GM10248 (cell line): ENCODE measurements at regions not wholly inside any gene's neighbourhood (a gene's known extent, or its start where the extent isn't known, plus 50 kb on each side); places are given as distances from the start of the nearest gene placed in this dataset.

Experiments
- CTCF ChIA-PET: fragments of 300-600 bp; sonication (Branson Sonifier 250); formaldehyde crosslinking; extraction: SDS; loops from one replicate; lab custom pipeline; 2021; ENCODE audit warnings: antibody characterized with exemption; lab: Yijun Ruan, JAX
- POLR2A ChIA-PET: fragments of 350-650 bp; sonication (Branson Sonifier 250); formaldehyde crosslinking; extraction: SDS; loops from one replicate; lab custom pipeline; 2020; ENCODE audit warnings: antibody characterized with exemption; lab: Yijun Ruan, JAX
- DNase-seq: peaks from one replicate; pipeline ENCODE4 v3.0.0; 2012; ENCODE audit errors: extremely low spot score
- CTCF ChIP-seq: IDR thresholded peaks from 2 replicates; pipeline ENCODE4 v1.5.1; 2012; ENCODE audit warnings: mild to moderate bottlenecking, low read depth; ENCODE audit errors: extremely low read depth, missing control alignments, control extremely low read depth

DNA sequence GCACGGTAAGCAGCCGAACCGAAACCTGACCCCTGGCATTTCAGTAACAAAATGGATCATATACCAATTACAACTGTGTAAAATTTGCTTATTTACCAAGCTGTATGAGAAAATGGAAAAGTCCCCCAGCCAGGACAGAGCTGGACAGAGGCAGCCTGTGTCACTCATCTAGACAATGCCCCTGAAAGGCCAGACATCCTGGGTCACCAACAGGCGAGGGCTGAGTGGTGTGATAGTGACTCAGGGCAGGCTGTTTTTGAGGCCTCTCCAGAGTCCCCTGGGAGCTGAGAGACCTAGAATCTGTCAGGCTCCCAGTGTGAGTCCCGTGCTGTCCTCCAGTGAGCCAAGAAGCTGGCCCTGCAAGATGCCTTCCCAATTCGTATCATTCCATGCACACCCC lies 680.4 kb downstream of the TBC1D22A start:
- no peak for TF ChIP-seq CTCF
- CTCF ChIA-PET = no interaction called here
- DNase-seq = no peak
- POLR2A ChIA-PET = no interaction called here

DNA sequence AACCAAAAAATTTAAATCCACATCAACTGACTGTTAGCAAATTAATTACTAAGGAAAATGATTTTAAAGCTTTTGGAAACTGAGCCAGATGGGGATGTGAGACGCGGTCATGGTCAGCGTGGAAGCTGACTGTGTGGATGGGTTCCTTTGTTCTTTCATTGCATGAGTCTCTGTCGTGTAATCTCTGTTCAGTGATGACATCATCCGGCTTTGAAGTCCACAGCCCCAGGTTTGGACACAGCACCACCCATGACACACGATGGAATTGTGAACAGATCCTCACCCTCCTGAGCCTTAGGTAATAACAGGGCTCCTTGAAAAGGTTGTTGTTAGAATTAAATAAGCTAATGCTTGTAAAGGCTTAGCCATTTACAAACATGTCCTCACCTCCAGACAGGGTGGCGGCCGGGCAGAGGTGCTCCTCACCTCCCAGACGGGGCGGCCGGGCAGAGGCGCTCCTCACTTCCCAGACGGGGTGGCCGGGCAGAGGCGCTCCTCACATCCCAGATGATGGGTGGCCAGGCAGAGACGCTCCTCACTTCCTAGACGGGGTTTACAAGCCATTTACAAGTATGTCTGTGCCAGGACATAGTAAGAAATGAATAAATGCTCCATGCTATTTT lies 677.3 kb downstream of the TBC1D22A start:
- DNase-seq = no peak
- POLR2A ChIA-PET = no interaction called here

GRCh38 chr22:47437636-47438035 lies 675.2 kb downstream of the TBC1D22A start:
- ChIA-PET CTCF (no interaction called here), POLR2A (no interaction called here)
- no peak for TF ChIP-seq CTCF
- DNase-seq = no peak

More for the DNA sequence above, 677.3 kb downstream of the TBC1D22A start:
- no peak for TF ChIP-seq CTCF
- CTCF ChIA-PET = no interaction called here

GRCh38 chr22:47437110-47437509 lies 674.7 kb downstream of the TBC1D22A start:
- TF ChIP-seq CTCF = no peak
- CTCF ChIA-PET = no interaction called here
- POLR2A ChIA-PET = no interaction called here
- no peak for DNase-seq

DNA sequence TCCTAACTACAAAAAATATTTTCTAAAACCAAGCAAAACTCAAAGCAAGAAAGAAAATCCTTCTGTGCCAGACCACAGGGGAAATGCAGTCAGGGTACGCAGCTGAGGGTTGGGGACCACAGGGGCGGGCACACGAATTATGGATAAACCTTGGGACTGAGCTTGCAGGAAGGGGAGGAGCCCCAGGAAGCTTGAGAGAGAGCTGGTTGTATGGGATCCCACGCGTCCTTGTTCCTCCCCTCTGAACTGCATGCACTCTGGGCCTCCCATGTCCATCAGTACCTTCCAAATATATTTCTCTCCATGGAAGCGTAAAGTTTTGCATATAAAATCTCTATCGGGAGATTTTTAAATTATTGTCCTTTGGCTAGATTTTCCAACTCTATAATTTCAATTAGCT lies 673.4 kb downstream of the TBC1D22A start:
- ChIA-PET POLR2A (no interaction called here), CTCF (no interaction called here)
- TF ChIP-seq CTCF = no peak

GRCh38 chr22:47435204-47435487 lies 672.7 kb downstream of the TBC1D22A start:
- TF ChIP-seq CTCF = no peak
- CTCF ChIA-PET = no interaction called here
- no peak for DNase-seq
- POLR2A ChIA-PET = no interaction called here

More for the DNA sequence above, 673.4 kb downstream of the TBC1D22A start:
- no peak for DNase-seq
